ENCODE measurements at regions not wholly inside any gene's neighbourhood (a gene's known extent, or its start where the extent isn't known, plus 50 kb on each side); places are given as distances from the start of the nearest gene placed in this dataset.

DNA sequence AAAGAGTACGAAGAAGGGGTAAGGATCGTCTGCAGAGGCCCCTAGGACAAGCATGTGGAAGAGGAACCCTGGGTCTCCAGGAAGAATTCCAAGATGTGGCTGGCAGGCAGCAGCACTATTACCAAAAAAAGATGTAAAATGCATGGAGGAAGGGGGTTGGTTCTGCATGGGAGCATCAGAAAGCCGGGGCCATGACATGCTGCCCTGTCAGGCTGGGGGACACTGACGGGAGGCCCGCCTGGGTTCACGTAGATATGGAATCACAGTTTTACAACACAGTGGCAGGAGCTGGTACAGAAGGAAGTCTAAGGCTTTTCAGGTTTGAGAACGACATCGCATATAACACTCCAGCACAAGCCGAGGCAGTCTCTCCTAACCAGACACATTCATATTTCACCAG is 150.0 kb upstream of the GSC start:
- H3K9ac ChIP-seq = no peak overlapping the region
- no peak for TF ChIP-seq Cebpa-rat (IDR thresholded peaks at IDR 0.05)
- no peak overlapping the region for H3K4me2 ChIP-seq
- no peaks in the 10 kb centered on the region for H3K9me3 ChIP-seq
- no peaks in the 10 kb centered on the region for H3K36me3 ChIP-seq
- H3K27me3 ChIP-seq = no peaks in the 10 kb centered on the region
- no peaks in the 10 kb centered on the region for H3K4me1 ChIP-seq
- no peak overlapping the region for H3K4me3 ChIP-seq
- H4K20me1 ChIP-seq = no peaks in the 10 kb centered on the region
- H3K27ac ChIP-seq = no peak overlapping the region

DNA sequence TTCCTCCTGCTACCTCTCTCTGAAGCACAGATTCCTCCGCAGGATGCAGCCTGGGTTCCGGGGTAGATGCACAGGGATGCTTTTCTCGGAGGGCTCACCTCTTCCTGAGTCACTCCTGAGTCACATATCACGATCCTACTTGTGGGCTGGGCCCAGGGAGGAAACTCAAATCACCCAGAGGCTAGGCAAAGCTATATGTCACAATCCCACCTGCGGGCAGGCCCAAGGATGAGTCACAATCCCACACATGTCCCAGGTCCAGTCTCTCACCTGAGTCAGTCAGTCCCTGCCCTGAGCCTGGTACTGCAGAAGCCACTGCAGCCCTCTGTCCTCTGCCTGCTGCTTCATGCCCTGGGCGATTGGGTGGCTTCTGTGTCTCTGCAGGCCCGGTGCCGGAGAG is 149.0 kb upstream of the GSC start:
- H3K27me3 ChIP-seq = no peaks in the 10 kb centered on the region
- H3K9ac ChIP-seq = no peak overlapping the region
- H3K4me3 ChIP-seq = no peak overlapping the region
- H3K4me2 ChIP-seq = no peak overlapping the region
- no peaks in the 10 kb centered on the region for H3K4me1 ChIP-seq
- no peaks in the 10 kb centered on the region for H3K36me3 ChIP-seq
- no peak for TF ChIP-seq Cebpa-rat (IDR thresholded peaks at IDR 0.05)
- no peaks in the 10 kb centered on the region for H4K20me1 ChIP-seq
- H3K27ac ChIP-seq = no peak overlapping the region
- no peaks in the 10 kb centered on the region for H3K9me3 ChIP-seq

DNA sequence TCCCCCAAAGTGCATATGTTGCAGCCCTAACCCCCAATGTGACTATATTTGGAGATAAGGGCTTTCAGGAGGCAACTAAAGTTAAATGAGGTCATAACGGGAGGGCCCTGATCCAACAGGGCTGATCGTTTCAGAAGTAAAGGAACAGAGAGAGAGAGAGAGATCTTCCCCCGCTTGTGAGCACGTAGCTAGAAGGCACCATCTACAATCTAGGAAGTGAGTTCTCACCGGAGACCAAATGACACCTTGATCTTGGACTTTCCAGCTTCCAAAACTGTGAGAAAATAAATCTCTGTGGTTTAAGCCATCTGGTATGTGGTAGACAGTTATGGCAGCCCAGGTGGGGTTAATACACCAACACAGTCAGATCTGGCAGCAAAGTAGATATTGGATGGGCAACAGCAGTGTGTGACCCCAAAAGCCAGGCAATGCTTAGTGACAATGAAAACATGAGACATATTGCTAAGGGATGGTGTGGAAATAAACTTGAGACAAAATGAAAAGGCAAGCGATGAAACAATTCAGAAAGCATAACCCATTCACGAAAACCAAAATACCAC is 147.2 kb upstream of the GSC start:
- TF ChIP-seq Cebpa-rat (IDR thresholded peaks at IDR 0.05) = no peak
- H3K4me3 ChIP-seq = no peak overlapping the region
- no peak overlapping the region for H3K27ac ChIP-seq
- no peaks in the 10 kb centered on the region for H4K20me1 ChIP-seq
- H3K27me3 ChIP-seq = no peaks in the 10 kb centered on the region
- H3K36me3 ChIP-seq = no peaks in the 10 kb centered on the region
- H3K4me1 ChIP-seq = no peaks in the 10 kb centered on the region
- H3K4me2 ChIP-seq = no peak overlapping the region
- no peak overlapping the region for H3K9ac ChIP-seq
- no peaks in the 10 kb centered on the region for H3K9me3 ChIP-seq

DNA sequence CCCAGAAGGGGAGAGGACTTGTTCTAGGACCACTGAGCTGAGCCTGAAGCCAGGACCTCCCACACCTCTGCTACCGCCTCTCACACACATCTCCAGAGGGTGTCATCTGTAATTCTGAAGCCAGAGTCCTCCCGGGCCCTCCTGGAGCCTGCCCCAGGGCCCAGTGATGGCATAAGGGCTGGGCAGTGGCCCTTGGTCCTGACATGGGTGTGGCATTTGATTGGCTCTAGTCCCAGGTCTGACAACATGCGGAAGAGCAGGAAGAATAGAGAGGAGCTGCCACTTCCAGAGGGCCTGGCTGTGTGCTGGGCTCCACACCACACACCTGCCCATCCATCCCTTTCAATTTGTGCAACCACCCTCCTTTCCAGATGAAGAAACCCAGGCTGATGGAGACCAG is 144.3 kb upstream of the GSC start:
- Histone ChIP-seq H3K9me3 (0 out of 2 replicates have a peak, but pooled peaks cover 6% of the 10 kb centered on the region), H3K9ac (no peak overlapping the region), H3K4me1 (no peaks in the 10 kb centered on the region), H3K36me3 (no peaks in the 10 kb centered on the region), H3K27ac (no peak overlapping the region), H4K20me1 (no peaks in the 10 kb centered on the region), H3K4me3 (no peak overlapping the region), H3K4me2 (no peak overlapping the region), H3K27me3 (no peaks in the 10 kb centered on the region)
- TF ChIP-seq Cebpa-rat (IDR thresholded peaks at IDR 0.05) = no peak

DNA sequence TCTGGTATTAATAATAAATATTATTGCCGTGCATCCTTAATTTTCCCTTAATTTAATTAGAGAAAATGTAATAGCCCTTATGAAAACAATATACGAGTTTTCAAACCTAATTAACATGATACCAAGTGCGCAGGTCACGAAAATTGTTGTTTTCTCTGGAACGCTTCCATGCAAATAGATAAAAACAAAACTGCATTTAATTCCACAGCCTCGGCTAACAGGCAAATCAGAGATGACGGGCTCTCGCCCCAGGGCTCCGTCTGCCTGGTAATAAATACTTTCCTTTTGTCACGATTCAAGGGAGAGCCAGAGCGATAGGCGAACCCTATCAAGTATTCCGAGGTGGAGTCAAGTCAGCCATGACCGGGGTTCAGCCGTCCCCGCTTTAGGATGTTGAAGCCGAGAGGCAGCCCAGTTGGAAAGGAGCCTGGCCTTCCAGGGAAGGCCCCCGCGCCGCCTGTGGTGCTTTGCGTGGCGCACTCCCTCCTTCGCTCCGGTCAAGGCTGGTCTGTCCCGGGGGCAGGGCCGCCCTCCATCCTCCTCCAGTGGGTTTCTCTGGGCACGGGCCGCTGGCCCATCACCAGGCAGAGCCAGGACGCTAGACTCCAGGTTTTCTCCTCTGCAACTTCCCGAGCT is 137.8 kb upstream of the GSC start:
- Histone ChIP-seq H3K4me1 (no peaks in the 10 kb centered on the region), H4K20me1 (no peaks in the 10 kb centered on the region), H3K9me3 (0 out of 2 replicates have a peak, but pooled peaks cover 6% of the 10 kb centered on the region), H3K27ac (no peak overlapping the region), H3K27me3 (no peaks in the 10 kb centered on the region), H3K4me3 (no peak overlapping the region), H3K9ac (no peak overlapping the region), H3K4me2 (no peak overlapping the region), H3K36me3 (no peaks in the 10 kb centered on the region)
- no peak for TF ChIP-seq Cebpa-rat (IDR thresholded peaks at IDR 0.05)

DNA sequence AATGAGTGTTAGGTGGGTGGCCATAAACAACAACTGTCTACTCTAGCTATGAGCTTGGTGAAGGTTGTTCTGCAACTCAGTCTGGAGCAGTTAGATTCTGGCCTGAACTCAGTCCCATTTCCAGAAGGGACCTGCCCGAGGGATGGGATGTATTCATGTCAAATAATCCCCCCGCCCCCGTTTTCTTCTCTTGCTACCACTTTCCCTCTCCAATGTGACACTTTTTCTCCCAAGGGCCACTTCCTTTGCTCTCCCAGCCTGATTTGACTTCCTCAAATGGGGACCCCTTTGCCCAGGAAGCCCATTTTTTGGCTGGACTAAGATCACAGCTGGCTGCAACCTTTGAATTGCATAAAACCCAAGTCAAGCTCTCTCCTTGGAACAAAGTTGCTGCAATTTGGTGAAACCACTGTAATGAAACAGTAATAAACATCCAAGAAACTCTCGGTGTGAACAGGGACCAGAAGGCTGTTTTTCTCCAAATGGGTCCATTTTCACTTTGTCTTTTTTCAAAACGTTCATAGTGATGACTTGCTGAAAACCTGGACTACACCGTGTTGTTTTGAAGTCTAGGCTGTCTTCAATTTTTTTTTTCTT is 137.2 kb upstream of the GSC start:
- Histone ChIP-seq H4K20me1 (no peaks in the 10 kb centered on the region), H3K27ac (no peak overlapping the region), H3K4me3 (no peak overlapping the region), H3K36me3 (no peaks in the 10 kb centered on the region), H3K4me2 (no peak overlapping the region), H3K9ac (no peak overlapping the region), H3K9me3 (0 out of 2 replicates have a peak, but pooled peaks cover 6% of the 10 kb centered on the region), H3K27me3 (no peaks in the 10 kb centered on the region), H3K4me1 (no peaks in the 10 kb centered on the region)
- no peak for TF ChIP-seq Cebpa-rat (IDR thresholded peaks at IDR 0.05)

DNA sequence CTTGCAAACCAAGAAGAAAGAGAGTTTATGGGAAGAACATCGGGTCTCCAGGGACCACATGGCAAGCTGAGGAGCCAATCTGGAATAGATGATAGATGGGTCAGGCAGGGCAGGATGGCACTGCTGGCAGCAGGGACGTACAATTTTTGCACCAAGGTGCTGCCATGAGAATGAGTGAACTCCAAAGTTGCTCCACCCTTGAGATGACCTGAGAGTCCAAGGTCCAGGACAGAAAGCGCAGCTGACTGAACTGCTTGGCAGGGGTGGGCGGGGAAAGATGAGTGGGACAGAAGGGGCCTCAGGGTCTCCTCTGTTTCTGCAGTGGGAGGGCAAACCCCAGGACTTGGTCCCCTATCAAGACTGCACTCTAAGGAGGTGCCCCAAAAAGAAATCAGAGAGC is 136.7 kb upstream of the GSC start:
- Histone ChIP-seq H3K27me3 (no peaks in the 10 kb centered on the region), H4K20me1 (no peaks in the 10 kb centered on the region), H3K4me3 (no peak overlapping the region), H3K9me3 (0 out of 2 replicates have a peak, but pooled peaks cover 3% of the 10 kb centered on the region), H3K4me1 (no peaks in the 10 kb centered on the region), H3K27ac (no peak overlapping the region), H3K4me2 (no peak overlapping the region), H3K36me3 (no peaks in the 10 kb centered on the region), H3K9ac (no peak overlapping the region)
- no peak for TF ChIP-seq Cebpa-rat (IDR thresholded peaks at IDR 0.05)

DNA sequence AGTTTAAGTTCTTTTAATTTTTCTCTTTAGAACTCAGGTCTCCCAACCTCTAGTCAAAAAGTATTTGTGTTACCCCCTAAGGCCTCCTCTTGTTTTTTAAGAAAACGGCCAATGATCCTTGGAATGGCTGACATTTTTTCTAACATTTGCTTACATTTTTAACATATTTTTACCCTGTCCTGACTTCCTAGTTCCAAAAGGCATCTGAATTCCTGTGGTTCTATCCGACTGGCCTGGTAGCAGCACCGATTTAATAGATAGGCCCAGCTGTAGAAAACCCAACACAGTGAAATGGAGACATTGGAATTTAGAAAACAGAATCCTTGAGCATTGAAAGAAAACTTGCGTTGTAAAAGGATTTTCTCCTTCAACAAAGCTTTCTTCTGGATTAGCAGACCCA is 134.7 kb upstream of the GSC start:
- Histone ChIP-seq H3K9me3 (no peaks in the 10 kb centered on the region), H3K4me2 (no peak overlapping the region), H3K27ac (no peak overlapping the region), H3K36me3 (no peaks in the 10 kb centered on the region), H4K20me1 (no peaks in the 10 kb centered on the region), H3K9ac (no peak overlapping the region), H3K4me3 (no peak overlapping the region), H3K4me1 (peaks cover 7% of the 10 kb centered on the region), H3K27me3 (no peaks in the 10 kb centered on the region)
- no peak for TF ChIP-seq Cebpa-rat (IDR thresholded peaks at IDR 0.05)

DNA sequence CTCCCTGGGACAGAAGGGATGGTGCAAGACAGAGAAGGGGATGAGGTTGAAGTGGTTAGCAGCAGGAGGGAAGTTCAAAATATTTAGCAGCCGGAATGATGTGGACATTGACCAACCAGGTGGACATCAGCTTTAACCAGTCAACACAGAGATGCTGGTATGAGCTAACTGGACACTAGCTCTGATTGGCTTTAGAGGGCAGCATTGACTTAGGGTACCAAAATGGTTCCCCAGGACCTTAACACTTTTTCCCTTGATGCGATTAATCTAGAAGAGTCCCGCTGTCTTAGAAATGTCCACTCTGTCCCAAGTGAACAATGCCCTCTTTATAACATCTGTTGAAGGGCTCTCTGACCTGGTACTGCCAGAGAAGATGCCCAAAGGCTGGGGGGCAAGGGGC is 134.0 kb upstream of the GSC start:
- H3K9ac ChIP-seq = no peak overlapping the region
- H3K4me3 ChIP-seq = no peak overlapping the region
- H3K27ac ChIP-seq = no peak overlapping the region
- no peak for TF ChIP-seq Cebpa-rat (IDR thresholded peaks at IDR 0.05)
- no peaks in the 10 kb centered on the region for H3K9me3 ChIP-seq
- no peaks in the 10 kb centered on the region for H3K27me3 ChIP-seq
- no peak overlapping the region for H3K4me2 ChIP-seq
- H4K20me1 ChIP-seq = no peaks in the 10 kb centered on the region
- H3K4me1 ChIP-seq = peaks cover 7% of the 10 kb centered on the region
- H3K36me3 ChIP-seq = no peaks in the 10 kb centered on the region

DNA sequence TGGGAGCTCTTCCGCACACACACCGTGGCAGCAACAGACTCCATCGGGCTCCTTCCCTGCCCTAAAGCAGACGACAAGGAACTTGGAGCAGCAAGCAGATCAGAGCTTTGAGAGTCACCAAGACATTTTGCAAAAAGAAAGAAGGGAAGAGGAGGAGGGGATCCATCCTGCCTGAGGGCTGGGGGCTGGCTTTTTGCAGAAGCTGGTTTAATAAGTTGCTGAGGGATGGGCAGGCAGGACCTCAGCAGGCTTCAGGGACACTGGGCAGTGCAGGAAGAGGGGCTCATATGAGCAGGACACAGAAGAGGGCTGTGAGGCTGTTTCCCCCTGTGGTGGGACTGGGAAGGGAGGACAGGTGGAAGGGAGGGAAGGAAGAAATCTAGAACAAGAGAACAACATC is 133.4 kb upstream of the GSC start:
- Histone ChIP-seq H3K36me3 (no peaks in the 10 kb centered on the region), H3K27ac (no peak overlapping the region), H3K4me2 (no peak overlapping the region), H3K9me3 (no peaks in the 10 kb centered on the region), H3K9ac (no peak overlapping the region), H3K4me1 (peaks cover 7% of the 10 kb centered on the region), H3K4me3 (no peak overlapping the region), H4K20me1 (no peaks in the 10 kb centered on the region), H3K27me3 (no peaks in the 10 kb centered on the region)
- no peak for TF ChIP-seq Cebpa-rat (IDR thresholded peaks at IDR 0.05)
